ENCODE measurements at regions not wholly inside any gene's neighbourhood (a gene's known extent, or its start where the extent isn't known, plus 50 kb on each side); places are given as distances from the start of the nearest gene placed in this dataset.

- peaks cover 0 to 3% of the 10 kb centered on the region in 2 donors for H3K4me1 ChIP-seq (ENCODE audit: control insufficient read depth in 2 of 2, insufficient read depth in 2 of 2, low read length in 2 of 2)
- no peak overlapping the region for H3K27ac ChIP-seq (ENCODE audit: low read depth in 2 of 2, low read length in 2 of 2)
These were observed 366.2 kb upstream of the BTBD3 start for GRCh38 chr20:11551479-11551878.

GRCh38 chr20:11553603-11554002 lies 364.1 kb upstream of the BTBD3 start:
- no peak overlapping the region for H3K9ac ChIP-seq (ENCODE audit: low read depth in 1 of 2, low read length in 2 of 2)
- H3K36me3 ChIP-seq (ENCODE audit: control insufficient read depth in 2 of 2, insufficient read depth in 2 of 2, low read length in 2 of 2), result no peaks in the 10 kb centered on the region
- no peaks in the 10 kb centered on the region for H3K9me3 ChIP-seq (ENCODE audit: control insufficient read depth in 2 of 2, low read length in 2 of 2)
- H3K4me1 ChIP-seq (ENCODE audit: control insufficient read depth in 2 of 2, insufficient read depth in 2 of 2, low read length in 2 of 2), result peaks cover 0 to 3% of the 10 kb centered on the region in 2 donors
- no peak overlapping the region for H3K27ac ChIP-seq (ENCODE audit: low read depth in 2 of 2, low read length in 2 of 2)
- H3K4me3 ChIP-seq (ENCODE audit: low read length in 2 of 2), result no peak overlapping the region
- H3K27me3 ChIP-seq (ENCODE audit: control insufficient read depth in 2 of 2, insufficient read depth in 2 of 2, low read length in 2 of 2), result no peaks in the 10 kb centered on the region

More at GRCh38 chr20:11551479-11551878, 366.2 kb upstream of the BTBD3 start:
- no peaks in the 10 kb centered on the region for H3K36me3 ChIP-seq (ENCODE audit: control insufficient read depth in 2 of 2, insufficient read depth in 2 of 2, low read length in 2 of 2)
- no peaks in the 10 kb centered on the region for H3K27me3 ChIP-seq (ENCODE audit: control insufficient read depth in 2 of 2, insufficient read depth in 2 of 2, low read length in 2 of 2)
- no peak overlapping the region for H3K4me3 ChIP-seq (ENCODE audit: low read length in 2 of 2)
- no peak overlapping the region for H3K9ac ChIP-seq (ENCODE audit: low read depth in 1 of 2, low read length in 2 of 2)
- no peaks in the 10 kb centered on the region for H3K9me3 ChIP-seq (ENCODE audit: control insufficient read depth in 2 of 2, low read length in 2 of 2)

GRCh38 chr20:11555510-11555909 lies 362.2 kb upstream of the BTBD3 start:
- H3K27ac ChIP-seq (ENCODE audit: low read depth in 2 of 2, low read length in 2 of 2), result no peak overlapping the region
- no peak overlapping the region for H3K9ac ChIP-seq (ENCODE audit: low read depth in 1 of 2, low read length in 2 of 2)

GRCh38 chr20:11556410-11556809 lies 361.3 kb upstream of the BTBD3 start:
- Histone ChIP-seq H3K4me3 (ENCODE audit: low read length in 2 of 2) (no peak overlapping the region), H3K27me3 (ENCODE audit: control insufficient read depth in 2 of 2, insufficient read depth in 2 of 2, low read length in 2 of 2) (no peaks in the 10 kb centered on the region), H3K36me3 (ENCODE audit: control insufficient read depth in 2 of 2, insufficient read depth in 2 of 2, low read length in 2 of 2) (no peaks in the 10 kb centered on the region), H3K9ac (ENCODE audit: low read depth in 1 of 2, low read length in 2 of 2) (no peak overlapping the region), H3K9me3 (ENCODE audit: control insufficient read depth in 2 of 2, low read length in 2 of 2) (no peaks in the 10 kb centered on the region), H3K27ac (ENCODE audit: low read depth in 2 of 2, low read length in 2 of 2) (no peak overlapping the region), H3K4me1 (ENCODE audit: control insufficient read depth in 2 of 2, insufficient read depth in 2 of 2, low read length in 2 of 2) (peaks cover 0 to 3% of the 10 kb centered on the region in 2 donors)

More at GRCh38 chr20:11555510-11555909, 362.2 kb upstream of the BTBD3 start:
- Histone ChIP-seq H3K36me3 (ENCODE audit: control insufficient read depth in 2 of 2, insufficient read depth in 2 of 2, low read length in 2 of 2) (no peaks in the 10 kb centered on the region), H3K27me3 (ENCODE audit: control insufficient read depth in 2 of 2, insufficient read depth in 2 of 2, low read length in 2 of 2) (no peaks in the 10 kb centered on the region), H3K9me3 (ENCODE audit: control insufficient read depth in 2 of 2, low read length in 2 of 2) (no peaks in the 10 kb centered on the region), H3K4me3 (ENCODE audit: low read length in 2 of 2) (no peak overlapping the region), H3K4me1 (ENCODE audit: control insufficient read depth in 2 of 2, insufficient read depth in 2 of 2, low read length in 2 of 2) (peaks cover 0 to 3% of the 10 kb centered on the region in 2 donors)

- H3K4me3 ChIP-seq (ENCODE audit: low read length in 2 of 2), result no peak overlapping the region
- H3K9ac ChIP-seq (ENCODE audit: low read depth in 1 of 2, low read length in 2 of 2), result no peak overlapping the region
- H3K27me3 ChIP-seq (ENCODE audit: control insufficient read depth in 2 of 2, insufficient read depth in 2 of 2, low read length in 2 of 2), result no peaks in the 10 kb centered on the region
- no peak overlapping the region for H3K27ac ChIP-seq (ENCODE audit: low read depth in 2 of 2, low read length in 2 of 2)
- no peaks in the 10 kb centered on the region for H3K4me1 ChIP-seq (ENCODE audit: control insufficient read depth in 2 of 2, insufficient read depth in 2 of 2, low read length in 2 of 2)
- no peaks in the 10 kb centered on the region for H3K9me3 ChIP-seq (ENCODE audit: control insufficient read depth in 2 of 2, low read length in 2 of 2)
- H3K36me3 ChIP-seq (ENCODE audit: control insufficient read depth in 2 of 2, insufficient read depth in 2 of 2, low read length in 2 of 2), result no peaks in the 10 kb centered on the region
These were observed 353.2 kb upstream of the BTBD3 start for GRCh38 chr20:11564491-11564890.

GRCh38 chr20:11569163-11569562 lies 348.5 kb upstream of the BTBD3 start:
- no peaks in the 10 kb centered on the region for H3K27me3 ChIP-seq (ENCODE audit: control insufficient read depth in 2 of 2, insufficient read depth in 2 of 2, low read length in 2 of 2)
- H3K36me3 ChIP-seq (ENCODE audit: control insufficient read depth in 2 of 2, insufficient read depth in 2 of 2, low read length in 2 of 2), result no peaks in the 10 kb centered on the region
- H3K4me3 ChIP-seq (ENCODE audit: low read length in 2 of 2), result no peak overlapping the region
- no peaks in the 10 kb centered on the region for H3K4me1 ChIP-seq (ENCODE audit: control insufficient read depth in 2 of 2, insufficient read depth in 2 of 2, low read length in 2 of 2)
- H3K9ac ChIP-seq (ENCODE audit: low read depth in 1 of 2, low read length in 2 of 2), result no peak overlapping the region
- H3K9me3 ChIP-seq (ENCODE audit: control insufficient read depth in 2 of 2, low read length in 2 of 2), result no peaks in the 10 kb centered on the region
- H3K27ac ChIP-seq (ENCODE audit: low read depth in 2 of 2, low read length in 2 of 2), result no peak overlapping the region

- no peak overlapping the region for H3K9ac ChIP-seq (ENCODE audit: low read depth in 1 of 2, low read length in 2 of 2)
- no peaks in the 10 kb centered on the region for H3K4me1 ChIP-seq (ENCODE audit: control insufficient read depth in 2 of 2, insufficient read depth in 2 of 2, low read length in 2 of 2)
- H3K36me3 ChIP-seq (ENCODE audit: control insufficient read depth in 2 of 2, insufficient read depth in 2 of 2, low read length in 2 of 2), result no peaks in the 10 kb centered on the region
- H3K4me3 ChIP-seq (ENCODE audit: low read length in 2 of 2), result no peak overlapping the region
- H3K27me3 ChIP-seq (ENCODE audit: control insufficient read depth in 2 of 2, insufficient read depth in 2 of 2, low read length in 2 of 2), result no peaks in the 10 kb centered on the region
- no peaks in the 10 kb centered on the region for H3K9me3 ChIP-seq (ENCODE audit: control insufficient read depth in 2 of 2, low read length in 2 of 2)
- no peak overlapping the region for H3K27ac ChIP-seq (ENCODE audit: low read depth in 2 of 2, low read length in 2 of 2)
These were observed 344.2 kb upstream of the BTBD3 start for GRCh38 chr20:11573507-11573906.

GRCh38 chr20:11581271-11581670 lies 336.4 kb upstream of the BTBD3 start:
- Histone ChIP-seq H3K4me3 (ENCODE audit: low read length in 2 of 2) (no peak overlapping the region), H3K36me3 (ENCODE audit: control insufficient read depth in 2 of 2, insufficient read depth in 2 of 2, low read length in 2 of 2) (no peaks in the 10 kb centered on the region), H3K27ac (ENCODE audit: low read depth in 2 of 2, low read length in 2 of 2) (no peak overlapping the region)

GRCh38 chr20:11582060-11582459 lies 335.6 kb upstream of the BTBD3 start:
- Histone ChIP-seq H3K9me3 (ENCODE audit: control insufficient read depth in 2 of 2, low read length in 2 of 2) (no peaks in the 10 kb centered on the region), H3K4me1 (ENCODE audit: control insufficient read depth in 2 of 2, insufficient read depth in 2 of 2, low read length in 2 of 2) (no peaks in the 10 kb centered on the region), H3K4me3 (ENCODE audit: low read length in 2 of 2) (no peak overlapping the region), H3K27me3 (ENCODE audit: control insufficient read depth in 2 of 2, insufficient read depth in 2 of 2, low read length in 2 of 2) (no peaks in the 10 kb centered on the region), H3K9ac (ENCODE audit: low read depth in 1 of 2, low read length in 2 of 2) (no peak overlapping the region), H3K27ac (ENCODE audit: low read depth in 2 of 2, low read length in 2 of 2) (no peak overlapping the region), H3K36me3 (ENCODE audit: control insufficient read depth in 2 of 2, insufficient read depth in 2 of 2, low read length in 2 of 2) (no peaks in the 10 kb centered on the region)

More at GRCh38 chr20:11581271-11581670, 336.4 kb upstream of the BTBD3 start:
- Histone ChIP-seq H3K9ac (ENCODE audit: low read depth in 1 of 2, low read length in 2 of 2) (no peak overlapping the region), H3K27me3 (ENCODE audit: control insufficient read depth in 2 of 2, insufficient read depth in 2 of 2, low read length in 2 of 2) (no peaks in the 10 kb centered on the region), H3K4me1 (ENCODE audit: control insufficient read depth in 2 of 2, insufficient read depth in 2 of 2, low read length in 2 of 2) (no peaks in the 10 kb centered on the region), H3K9me3 (ENCODE audit: control insufficient read depth in 2 of 2, low read length in 2 of 2) (no peaks in the 10 kb centered on the region)

- Histone ChIP-seq H3K27me3 (ENCODE audit: control insufficient read depth in 2 of 2, insufficient read depth in 2 of 2, low read length in 2 of 2) (no peaks in the 10 kb centered on the region), H3K27ac (ENCODE audit: low read depth in 2 of 2, low read length in 2 of 2) (no peak overlapping the region), H3K4me3 (ENCODE audit: low read length in 2 of 2) (no peak overlapping the region), H3K9me3 (ENCODE audit: control insufficient read depth in 2 of 2, low read length in 2 of 2) (no peaks in the 10 kb centered on the region), H3K9ac (ENCODE audit: low read depth in 1 of 2, low read length in 2 of 2) (no peak overlapping the region), H3K36me3 (ENCODE audit: control insufficient read depth in 2 of 2, insufficient read depth in 2 of 2, low read length in 2 of 2) (no peaks in the 10 kb centered on the region), H3K4me1 (ENCODE audit: control insufficient read depth in 2 of 2, insufficient read depth in 2 of 2, low read length in 2 of 2) (no peaks in the 10 kb centered on the region)
These were observed 331.8 kb upstream of the BTBD3 start for GRCh38 chr20:11585752-11586352.
